ENCODE measurements at regions not wholly inside any gene's neighbourhood (a gene's known extent, or its start where the extent isn't known, plus 50 kb on each side); places are given as distances from the start of the nearest gene placed in this dataset.

DNA sequence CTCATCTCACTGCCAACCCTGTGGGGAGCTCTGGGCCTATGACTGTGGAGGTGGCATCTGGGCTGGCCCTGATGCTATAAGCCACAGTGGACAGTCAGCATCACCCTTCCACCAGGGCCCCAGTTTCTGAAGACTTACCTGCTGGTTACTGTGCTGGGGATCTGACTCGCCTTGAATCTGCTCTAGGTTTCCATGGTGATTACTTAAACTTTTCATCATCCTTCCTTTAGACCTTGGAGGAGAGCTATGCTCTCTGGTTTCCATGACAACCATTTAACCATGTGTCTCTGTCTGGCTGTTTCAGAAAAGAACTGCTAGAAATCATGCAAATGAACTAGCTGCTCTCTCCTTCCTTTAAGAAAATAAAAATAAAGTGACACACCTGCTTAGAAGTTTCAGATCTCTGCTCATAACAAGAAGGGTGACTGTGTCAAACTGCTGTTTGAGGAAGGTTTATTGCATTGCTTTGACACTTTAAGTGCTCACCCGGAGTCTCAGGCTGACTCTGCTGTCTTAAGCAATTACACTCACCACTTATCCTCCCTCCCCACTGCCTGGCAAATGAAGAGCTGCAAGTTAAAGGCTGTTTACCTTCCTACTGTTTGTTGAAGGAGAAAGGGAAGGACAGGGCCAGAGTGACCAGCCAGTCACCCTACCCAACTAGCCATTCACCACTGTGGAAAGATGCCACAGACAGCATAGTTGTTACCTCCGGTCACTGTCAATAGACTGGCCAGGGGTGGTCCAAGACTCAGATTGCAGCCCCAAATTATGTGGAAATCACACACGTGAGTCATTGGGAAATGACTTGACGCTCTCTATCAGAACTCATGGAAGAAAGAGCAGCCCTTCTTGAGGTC is 87.6 kb downstream of the HSPH1 start:
- TF ChIP-seq, protein P1, sequence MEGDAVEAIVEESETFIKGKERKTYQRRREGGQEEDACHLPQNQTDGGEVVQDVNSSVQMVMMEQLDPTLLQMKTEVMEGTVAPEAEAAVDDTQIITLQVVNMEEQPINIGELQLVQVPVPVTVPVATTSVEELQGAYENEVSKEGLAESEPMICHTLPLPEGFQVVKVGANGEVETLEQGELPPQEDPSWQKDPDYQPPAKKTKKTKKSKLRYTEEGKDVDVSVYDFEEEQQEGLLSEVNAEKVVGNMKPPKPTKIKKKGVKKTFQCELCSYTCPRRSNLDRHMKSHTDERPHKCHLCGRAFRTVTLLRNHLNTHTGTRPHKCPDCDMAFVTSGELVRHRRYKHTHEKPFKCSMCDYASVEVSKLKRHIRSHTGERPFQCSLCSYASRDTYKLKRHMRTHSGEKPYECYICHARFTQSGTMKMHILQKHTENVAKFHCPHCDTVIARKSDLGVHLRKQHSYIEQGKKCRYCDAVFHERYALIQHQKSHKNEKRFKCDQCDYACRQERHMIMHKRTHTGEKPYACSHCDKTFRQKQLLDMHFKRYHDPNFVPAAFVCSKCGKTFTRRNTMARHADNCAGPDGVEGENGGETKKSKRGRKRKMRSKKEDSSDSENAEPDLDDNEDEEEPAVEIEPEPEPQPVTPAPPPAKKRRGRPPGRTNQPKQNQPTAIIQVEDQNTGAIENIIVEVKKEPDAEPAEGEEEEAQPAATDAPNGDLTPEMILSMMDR (IDR thresholded peaks at IDR 0.05; ENCODE audit: low read depth, low read length) = no peak
- TF ChIP-seq EZH2phosphoT487 (IDR thresholded peaks at IDR 0.05; ENCODE audit: low read depth) = no peak

Measured in OCI-LY3 (cell line).